Prostate gland (tissue), 2 donors: ENCODE measurements at regions not wholly inside any gene's neighbourhood (a gene's known extent, or its start where the extent isn't known, plus 50 kb on each side); places are given as distances from the start of the nearest gene placed in this dataset.

Source experiments
- DNase-seq: peaks from one replicate; pipeline ENCODE4 v3.0.0-alpha.2; 2019; ENCODE audit warnings: low spot score
- H3K27ac ChIP-seq, 2 donors: fragments of 200-600 bp; sonication (generic); 2 replicates each; pipeline ENCODE4 v1.5.1; 2017 to 2019
- H3K27me3 ChIP-seq: fragments of 200-600 bp; sonication (generic); replicated peaks from 2 replicates; pipeline ENCODE4 v1.5.1; 2019; ENCODE audit not compliant: insufficient read depth
- H3K36me3 ChIP-seq, 2 donors: fragments of 200-600 bp; sonication (generic); 1 replicate in 1 of 2; 2 replicates in 1 of 2; pipeline versions ENCODE4 v1.5.1 to v1.8.1; 2017 to 2019
- H3K4me1 ChIP-seq: fragments of 200-600 bp; sonication (generic); replicated peaks from 2 replicates; pipeline ENCODE4 v1.5.1; 2019
- H3K4me3 ChIP-seq, 2 donors: fragments of 200-600 bp; sonication (generic); 2 replicates each; pipeline ENCODE4 v1.5.1; 2017 to 2019
- H3K9me3 ChIP-seq: fragments of 200-600 bp; sonication (generic); 2 replicates; pipeline ENCODE4 v1.5.1; 2017
- POLR2A ChIP-seq: fragments of 450-650 bp; IDR thresholded peaks from one replicate; pipeline ENCODE4 v1.6.1; 2016; ENCODE audit warnings: antibody characterized with exemption, mild to moderate bottlenecking
- POLR2AphosphoS5 ChIP-seq: sonication (generic); formaldehyde crosslinking; IDR thresholded peaks from one replicate; pipeline ENCODE4 v1.6.1; 2017; ENCODE audit warnings: antibody characterized with exemption
- WGBS: methylation state at CpG from one replicate; pipeline ENCODE4 v1.1.5; 2018; 5-methylcytosine and 5-hydroxymethylcytosine counted together
- intact Hi-C: fragments of 100-400 bp; cut with DNase I; formaldehyde crosslinking; loops from one replicate; pipeline ENCODE4 v1.14.2; 2022
- TF ChIP-seq, protein P1 (sequence below), 4 experiments: fragments of 200-600 bp in 2 of 4; fragments of 450-650 bp in 2 of 4; sonication (generic) in 2 of 4; IDR thresholded peaks; 1 replicate in 3 of 4; 2 replicates in 1 of 4; pipeline ENCODE4 v1.5.1; 2016 to 2019; ENCODE audit warnings: antibody characterized with exemption in 4 of 4, mild to moderate bottlenecking in 2 of 4, moderate library complexity in 2 of 4

DNA sequence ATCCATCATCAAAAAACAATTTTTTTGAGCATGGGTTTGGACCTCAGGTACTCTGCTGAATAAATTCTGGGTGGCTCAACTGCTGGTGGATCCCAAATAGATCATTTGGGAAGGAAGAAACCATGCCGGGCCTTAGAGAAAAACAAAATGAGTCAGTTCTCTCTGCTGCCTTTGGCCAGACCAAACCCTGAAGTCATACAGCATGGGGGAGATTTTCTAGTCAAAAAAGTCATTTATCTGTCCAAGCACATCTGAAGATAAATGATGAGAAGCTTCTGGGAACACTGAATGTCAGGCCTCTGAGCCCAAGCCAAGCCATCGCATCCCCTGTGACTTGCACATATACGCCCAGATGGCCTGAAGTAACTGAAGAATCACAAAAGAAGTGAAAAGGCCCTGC, 261.4 kb downstream of the DHX15 start:
- intact Hi-C loops, result no loop called here
- Histone ChIP-seq H3K36me3 (no peaks in the 10 kb centered on the region), H3K4me3 (no peak overlapping the region), H3K27me3 (no peaks in the 10 kb centered on the region), H3K9me3 (no peaks in the 10 kb centered on the region), H3K27ac (no peak overlapping the region), H3K4me1 (no peaks in the 10 kb centered on the region)
- no peak for DNase-seq
- 98% methylated on average over 3 of the region's 3 CpGs for WGBS
- no peak for TF ChIP-seq POLR2AphosphoS5

DNA sequence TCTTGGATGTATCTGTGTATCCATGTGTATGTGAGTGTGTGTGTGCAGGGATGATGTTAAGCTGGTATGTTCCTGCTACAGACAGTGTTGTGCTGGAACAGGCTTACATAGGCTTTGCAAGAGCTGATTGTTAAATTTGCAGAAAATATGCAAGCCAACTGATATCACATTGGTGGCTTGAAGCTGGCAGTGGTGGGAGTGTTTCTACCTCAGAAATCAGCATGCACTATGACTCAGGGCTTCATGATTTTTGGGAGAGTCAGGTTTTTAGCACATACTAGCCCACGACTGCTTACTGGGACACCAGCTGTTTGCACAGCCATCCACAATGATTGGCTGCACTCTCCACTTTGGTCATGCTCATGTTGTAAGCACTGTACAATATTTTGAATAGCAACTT, 261.8 kb downstream of the DHX15 start:
- intact Hi-C loops, result no loop called here
- no peaks in the 10 kb centered on the region for H3K4me1 ChIP-seq
- no peaks in the 10 kb centered on the region for H3K36me3 ChIP-seq
- no peak overlapping the region for H3K27ac ChIP-seq
- no peak overlapping the region for H3K4me3 ChIP-seq
- TF ChIP-seq, protein P1, sequence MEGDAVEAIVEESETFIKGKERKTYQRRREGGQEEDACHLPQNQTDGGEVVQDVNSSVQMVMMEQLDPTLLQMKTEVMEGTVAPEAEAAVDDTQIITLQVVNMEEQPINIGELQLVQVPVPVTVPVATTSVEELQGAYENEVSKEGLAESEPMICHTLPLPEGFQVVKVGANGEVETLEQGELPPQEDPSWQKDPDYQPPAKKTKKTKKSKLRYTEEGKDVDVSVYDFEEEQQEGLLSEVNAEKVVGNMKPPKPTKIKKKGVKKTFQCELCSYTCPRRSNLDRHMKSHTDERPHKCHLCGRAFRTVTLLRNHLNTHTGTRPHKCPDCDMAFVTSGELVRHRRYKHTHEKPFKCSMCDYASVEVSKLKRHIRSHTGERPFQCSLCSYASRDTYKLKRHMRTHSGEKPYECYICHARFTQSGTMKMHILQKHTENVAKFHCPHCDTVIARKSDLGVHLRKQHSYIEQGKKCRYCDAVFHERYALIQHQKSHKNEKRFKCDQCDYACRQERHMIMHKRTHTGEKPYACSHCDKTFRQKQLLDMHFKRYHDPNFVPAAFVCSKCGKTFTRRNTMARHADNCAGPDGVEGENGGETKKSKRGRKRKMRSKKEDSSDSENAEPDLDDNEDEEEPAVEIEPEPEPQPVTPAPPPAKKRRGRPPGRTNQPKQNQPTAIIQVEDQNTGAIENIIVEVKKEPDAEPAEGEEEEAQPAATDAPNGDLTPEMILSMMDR (IDR thresholded peaks at IDR 0.05), result no peak
- TF ChIP-seq POLR2A (no peak), POLR2AphosphoS5 (no peak)
- WGBS, result 88% methylated on average over 1 of the region's 1 CpG
- H3K9me3 ChIP-seq, result no peaks in the 10 kb centered on the region
- no peak for DNase-seq
- H3K27me3 ChIP-seq, result no peaks in the 10 kb centered on the region

DNA sequence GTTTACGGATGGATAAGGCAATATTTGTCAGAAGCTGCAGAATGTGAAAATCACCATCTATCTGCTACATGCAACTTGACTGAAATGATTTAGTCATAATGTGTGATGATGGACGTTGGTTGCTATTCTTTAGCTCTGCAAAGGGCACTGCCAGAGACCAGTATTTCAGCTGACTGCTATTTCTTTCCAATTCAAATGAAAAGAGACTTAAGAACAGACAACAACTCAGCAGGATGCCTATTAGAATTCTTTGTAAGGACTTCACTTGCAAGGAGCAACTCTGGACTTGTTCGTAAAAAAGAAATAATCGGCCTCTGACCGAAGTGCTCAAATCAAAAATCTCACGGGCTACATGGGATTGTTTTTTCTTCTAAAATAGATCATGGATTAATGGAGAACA, 262.7 kb downstream of the DHX15 start:
- intact Hi-C loops, result no loop called here
- Histone ChIP-seq H3K9me3 (no peaks in the 10 kb centered on the region), H3K36me3 (no peaks in the 10 kb centered on the region), H3K4me3 (no peak overlapping the region), H3K27ac (no peak overlapping the region), H3K4me1 (no peaks in the 10 kb centered on the region), H3K27me3 (no peaks in the 10 kb centered on the region)
- TF ChIP-seq POLR2AphosphoS5 (no peak), POLR2A (no peak)
- TF ChIP-seq, protein P1 (IDR thresholded peaks at IDR 0.05), result no peak
- 80% methylated on average over 6 of the region's 6 CpGs for WGBS
- DNase-seq, result no peak

DNA sequence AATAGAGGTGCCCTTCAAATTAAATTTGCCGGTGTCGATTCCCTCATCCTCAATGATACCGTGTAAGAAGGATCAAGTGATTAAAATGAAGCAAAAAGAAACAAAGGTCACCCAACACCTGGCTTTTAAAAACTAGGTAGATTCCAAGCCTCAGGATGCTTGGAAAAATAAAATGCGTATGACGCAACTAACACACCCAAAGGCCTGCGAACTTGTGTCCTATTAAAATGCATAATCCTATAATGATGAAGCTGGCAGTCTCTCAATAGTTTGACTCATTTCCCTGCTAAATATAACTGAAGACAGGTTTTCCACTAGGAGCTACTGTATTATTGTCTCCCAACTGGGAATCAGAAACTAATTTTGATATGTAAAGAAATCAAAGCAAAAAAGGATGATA, 263.2 kb downstream of the DHX15 start:
- Histone ChIP-seq H3K27ac (no peak overlapping the region), H3K4me1 (no peaks in the 10 kb centered on the region), H3K27me3 (no peaks in the 10 kb centered on the region), H3K9me3 (no peaks in the 10 kb centered on the region), H3K36me3 (no peaks in the 10 kb centered on the region), H3K4me3 (no peak overlapping the region)
- intact Hi-C loops, result no loop called here
- 71% methylated on average over 6 of the region's 6 CpGs for WGBS
- DNase-seq, result no peak
- TF ChIP-seq, protein P1 (IDR thresholded peaks at IDR 0.05), result no peak
- TF ChIP-seq POLR2A, result no peak
- no peak for TF ChIP-seq POLR2AphosphoS5

DNA sequence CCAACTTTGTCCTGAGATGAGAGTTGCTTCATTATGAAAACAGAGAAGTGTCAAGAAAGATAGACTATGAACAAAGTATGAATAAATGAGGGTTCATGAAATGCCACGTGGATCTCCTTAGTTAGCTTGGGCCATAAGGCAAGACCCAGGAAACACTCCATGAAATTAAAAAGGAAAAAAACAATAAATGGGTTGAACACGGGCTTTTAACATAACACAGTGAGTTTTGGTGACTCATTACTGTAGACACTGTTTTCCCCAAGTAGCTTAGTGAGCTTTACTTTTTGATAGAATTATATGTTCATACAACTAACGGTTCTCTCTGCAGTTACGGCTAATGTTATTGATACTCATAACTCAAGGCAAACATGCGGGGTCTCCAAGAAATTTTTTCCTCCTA, 265.0 kb downstream of the DHX15 start:
- whole genome bisulfite sequencing, result 83% methylated on average over 5 of the region's 5 CpGs
- Histone ChIP-seq H3K4me1 (no peaks in the 10 kb centered on the region), H3K27me3 (no peaks in the 10 kb centered on the region), H3K36me3 (no peaks in the 10 kb centered on the region), H3K4me3 (no peak overlapping the region), H3K27ac (no peak overlapping the region), H3K9me3 (no peaks in the 10 kb centered on the region)
- no peak for DNase-seq
- intact Hi-C loops, result no loop called here
- no peak for TF ChIP-seq POLR2AphosphoS5
- TF ChIP-seq POLR2A, result no peak
- TF ChIP-seq, protein P1 (IDR thresholded peaks at IDR 0.05), result no peak
